ENCODE measurements at regions not wholly inside any gene's neighbourhood (a gene's known extent, or its start where the extent isn't known, plus 50 kb on each side); places are given as distances from the start of the nearest gene placed in this dataset.

GRCh38 chr22:48459859-48460823, 1367.5 kb downstream of the BRD1 start:
- DNase-seq: no peak

- no peak for DNase-seq
Observed at GRCh38 chr22:48459259-48459658, 1368.4 kb downstream of the BRD1 start.

DNA sequence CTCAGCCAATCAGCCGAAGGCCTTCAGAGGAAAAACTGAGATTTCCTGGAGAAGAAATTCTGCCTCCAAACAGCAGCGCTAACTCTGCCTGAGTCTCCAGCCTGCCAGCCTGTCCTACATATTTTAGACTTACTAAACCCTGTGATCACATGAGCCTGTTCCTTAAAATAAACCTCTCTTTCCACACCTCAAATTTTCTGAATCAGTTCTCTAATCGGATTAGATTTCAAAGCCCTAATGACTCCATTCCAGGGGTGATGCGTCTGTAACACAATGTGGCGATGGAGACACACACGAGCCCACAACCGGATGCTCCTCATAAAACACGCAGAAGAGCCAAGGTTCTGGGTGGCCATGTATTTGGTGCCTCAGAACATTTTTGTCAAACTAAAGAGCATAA, 1371.2 kb downstream of the BRD1 start:
- no peak for DNase-seq

GRCh38 chr22:48453751-48454485, 1373.8 kb downstream of the BRD1 start:
- DNase-seq: no peak

- DNase-seq: no peak
Observed at GRCh38 chr22:48453171-48453570, 1374.5 kb downstream of the BRD1 start.

DNA sequence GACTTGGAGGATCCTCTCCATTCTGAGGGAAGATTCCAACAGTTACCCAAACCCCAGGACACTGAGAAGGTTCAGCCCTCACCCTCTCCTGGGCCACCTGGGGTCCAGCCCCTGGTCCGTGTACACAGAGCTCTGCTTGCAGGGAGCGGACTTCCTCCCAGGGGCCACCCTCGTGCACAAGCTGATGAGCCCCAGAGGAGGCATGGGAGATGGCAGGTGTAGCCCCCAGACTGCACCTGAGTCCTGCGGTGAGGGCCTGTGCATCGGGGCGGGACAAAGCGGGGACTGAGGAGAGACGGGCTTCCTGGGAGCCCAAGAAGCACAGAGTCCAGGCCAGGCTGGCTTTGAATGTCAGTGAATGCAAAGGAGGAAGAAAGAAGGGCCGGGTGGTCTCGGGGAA, 1374.9 kb downstream of the BRD1 start:
- DNase-seq: no peak

DNA sequence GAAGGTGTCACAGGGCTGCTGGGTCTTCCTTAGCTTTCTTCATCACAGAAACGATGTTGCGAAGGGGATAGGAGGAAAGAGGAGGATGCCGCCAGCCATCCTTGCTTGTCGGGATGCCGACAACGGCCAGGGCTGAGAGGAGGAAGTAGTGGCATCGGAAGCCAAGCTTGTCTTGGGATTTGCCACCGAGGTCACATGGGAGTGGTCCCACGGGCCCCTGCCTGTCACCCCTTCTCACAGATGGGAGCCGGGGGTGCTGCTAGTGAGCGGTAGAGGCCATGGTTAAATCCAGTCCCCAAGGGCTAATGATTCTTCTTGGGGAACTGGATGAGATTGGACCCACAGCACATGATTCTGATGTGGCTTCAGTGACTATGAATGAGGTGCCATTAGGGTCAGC, 1375.8 kb downstream of the BRD1 start:
- DNase-seq: no peak

DNA sequence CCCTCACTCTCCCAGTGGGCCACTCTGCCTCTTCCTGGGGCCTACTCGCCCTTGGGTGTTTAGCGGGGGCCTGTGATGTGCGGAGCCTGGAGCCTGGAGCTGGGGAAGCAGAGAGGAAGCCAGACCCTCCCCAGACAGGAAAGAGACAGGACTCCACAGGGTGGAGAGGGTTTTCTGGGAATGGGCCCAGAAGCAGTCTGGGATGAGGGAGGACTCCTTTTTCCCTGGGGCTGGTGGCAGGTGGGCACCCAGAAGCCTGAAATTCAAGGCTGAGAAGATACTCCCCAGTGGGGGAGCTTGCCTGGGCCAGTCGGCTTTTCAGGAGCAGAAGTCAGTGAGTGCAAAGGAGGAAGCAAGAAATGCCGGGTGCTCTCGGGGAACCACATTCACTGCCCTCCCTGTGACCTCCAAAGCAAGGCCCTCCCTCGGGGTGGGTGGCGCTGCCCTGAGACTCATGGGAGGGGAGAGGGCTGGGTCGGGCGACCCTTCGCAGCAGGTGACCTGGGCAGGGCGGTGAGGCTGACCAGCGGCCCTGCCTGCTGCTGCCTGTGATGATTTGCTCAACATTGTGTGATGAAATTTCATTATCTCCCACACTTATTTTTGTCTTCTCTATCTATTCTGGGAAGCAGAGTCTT, 1377.4 kb downstream of the BRD1 start:
- no peak for DNase-seq

GRCh38 chr22:48449466-48450187, 1378.0 kb downstream of the BRD1 start:
- DNase-seq: no peak

- DNase-seq: no peak
Observed at GRCh38 chr22:48448821-48449220, 1378.9 kb downstream of the BRD1 start.

- no peak for DNase-seq
Observed at GRCh38 chr22:48445113-48445827, 1382.4 kb downstream of the BRD1 start.

- DNase-seq: no peak
Observed at GRCh38 chr22:48444320-48445112, 1383.2 kb downstream of the BRD1 start.

- no peak for DNase-seq
Observed at GRCh38 chr22:48443680-48444079, 1384.0 kb downstream of the BRD1 start.

GRCh38 chr22:48442663-48443062, 1385.0 kb downstream of the BRD1 start:
- no peak for DNase-seq

- DNase-seq: no peak
Observed at GRCh38 chr22:48441553-48441850, 1386.2 kb downstream of the BRD1 start.

DNA sequence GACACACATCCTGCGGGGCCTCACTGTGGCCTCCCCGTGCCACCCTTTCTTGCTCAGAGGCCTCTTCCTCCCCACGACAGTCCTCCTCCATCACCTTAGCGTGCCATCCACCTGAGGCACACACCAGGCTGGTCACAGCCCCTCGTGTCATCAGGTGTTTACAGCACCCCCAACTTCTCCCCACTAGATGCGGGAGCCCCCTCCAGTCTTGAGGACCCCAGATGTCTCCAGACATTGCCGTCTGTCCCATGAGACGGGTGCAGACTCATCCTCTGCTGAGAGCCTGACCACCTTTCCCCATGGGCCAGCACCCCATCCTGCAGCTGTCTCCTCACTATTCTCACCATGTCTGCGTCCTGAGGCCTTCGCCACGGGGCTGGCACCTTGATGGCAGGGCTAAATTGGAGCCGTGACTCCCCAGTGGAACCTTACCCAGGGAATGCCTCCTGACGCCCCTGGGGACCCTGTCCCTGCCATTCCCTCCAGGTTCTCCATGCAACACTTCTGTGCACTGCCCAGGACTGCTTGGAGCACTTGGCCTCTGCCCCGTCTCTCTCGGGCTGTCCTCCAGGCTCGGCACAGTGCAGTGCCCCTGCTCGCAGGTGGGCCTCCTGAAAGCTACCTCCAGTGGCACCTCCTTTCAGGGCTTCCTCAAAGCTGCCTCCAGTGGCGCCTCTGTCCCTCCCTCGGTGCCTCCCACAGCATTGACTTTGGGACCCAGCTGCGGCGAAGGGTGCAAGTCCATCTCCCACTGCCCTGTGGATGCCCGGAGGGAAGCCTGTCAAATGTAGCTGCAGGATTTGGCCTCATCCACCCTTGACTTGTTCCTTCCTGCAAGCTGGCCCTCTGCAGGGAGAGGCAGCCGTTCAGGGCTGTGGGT, 1386.8 kb downstream of the BRD1 start:
- DNase-seq: no peak

DNA sequence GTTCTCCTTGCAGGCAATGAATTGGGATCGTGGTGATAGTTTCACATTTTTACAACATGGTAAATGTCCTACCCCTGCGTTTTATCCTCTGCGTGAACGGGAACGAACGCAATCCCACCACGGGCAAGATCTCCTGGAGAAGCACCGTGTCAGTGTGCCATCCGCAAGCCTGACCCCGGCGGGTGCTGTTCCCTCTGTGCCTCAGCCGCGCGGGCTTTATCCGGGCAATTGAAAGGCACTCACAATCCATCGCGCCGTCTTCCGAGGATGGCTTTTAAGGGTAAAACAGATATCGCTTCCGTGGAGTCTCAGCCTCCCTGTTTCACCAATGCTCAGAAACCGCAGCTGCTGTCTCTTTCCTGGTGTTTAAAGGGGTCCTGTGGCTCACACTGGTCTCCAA, 1387.5 kb downstream of the BRD1 start:
- no peak for DNase-seq

DNA sequence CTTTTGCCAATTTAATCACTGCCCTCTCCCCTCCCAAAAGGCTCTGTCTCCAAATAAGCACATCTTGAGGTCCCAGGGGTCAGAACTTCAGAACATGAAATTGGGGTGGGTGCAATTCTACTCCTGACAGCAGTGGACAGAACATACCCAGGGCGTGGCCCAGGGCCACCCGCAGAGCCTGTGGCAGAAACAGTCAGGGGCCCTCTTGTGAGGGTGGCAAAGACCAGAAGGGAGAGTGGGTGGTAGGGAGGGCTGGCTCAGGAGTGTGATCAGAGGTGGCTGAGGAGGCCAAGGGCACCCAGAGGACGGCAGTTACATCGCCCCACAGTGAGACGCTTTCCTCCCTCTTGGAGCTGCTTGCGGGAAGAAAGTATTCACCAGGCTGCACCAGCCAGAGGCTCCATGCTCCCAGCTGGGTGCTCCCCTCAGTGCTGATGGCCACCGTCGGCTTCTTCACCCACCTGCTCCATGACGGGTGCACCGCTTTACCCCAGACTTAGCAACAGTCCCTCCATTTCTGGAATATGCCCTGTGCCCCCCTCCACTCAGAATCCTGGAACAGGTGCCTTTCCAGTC, 1388.0 kb downstream of the BRD1 start:
- no peak for DNase-seq

GRCh38 chr22:48438800-48439559, 1388.7 kb downstream of the BRD1 start:
- no peak for DNase-seq
